ENCODE measurements at regions not wholly inside any gene's neighbourhood (a gene's known extent, or its start where the extent isn't known, plus 50 kb on each side); places are given as distances from the start of the nearest gene placed in this dataset.

DNA sequence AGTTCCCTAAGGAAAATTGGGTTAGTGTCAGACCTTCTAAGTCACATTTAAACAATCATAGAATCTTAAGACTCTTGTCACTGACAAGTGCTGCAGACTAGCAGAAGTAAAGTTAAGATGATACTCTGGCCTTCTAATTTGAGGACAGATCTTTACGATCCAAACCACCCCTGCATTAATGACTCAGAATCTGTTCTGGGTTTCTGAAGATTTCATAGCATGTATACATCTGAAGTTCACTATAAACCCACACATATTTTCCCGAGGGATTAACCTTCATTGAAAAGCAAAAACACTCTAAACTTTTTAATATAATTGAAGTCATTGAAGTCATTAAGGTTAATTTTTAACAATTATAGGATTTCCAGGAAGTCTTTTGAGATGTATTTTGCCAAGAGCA, 674.3 kb downstream of the IQCM start:
- TF ChIP-seq, protein P1, sequence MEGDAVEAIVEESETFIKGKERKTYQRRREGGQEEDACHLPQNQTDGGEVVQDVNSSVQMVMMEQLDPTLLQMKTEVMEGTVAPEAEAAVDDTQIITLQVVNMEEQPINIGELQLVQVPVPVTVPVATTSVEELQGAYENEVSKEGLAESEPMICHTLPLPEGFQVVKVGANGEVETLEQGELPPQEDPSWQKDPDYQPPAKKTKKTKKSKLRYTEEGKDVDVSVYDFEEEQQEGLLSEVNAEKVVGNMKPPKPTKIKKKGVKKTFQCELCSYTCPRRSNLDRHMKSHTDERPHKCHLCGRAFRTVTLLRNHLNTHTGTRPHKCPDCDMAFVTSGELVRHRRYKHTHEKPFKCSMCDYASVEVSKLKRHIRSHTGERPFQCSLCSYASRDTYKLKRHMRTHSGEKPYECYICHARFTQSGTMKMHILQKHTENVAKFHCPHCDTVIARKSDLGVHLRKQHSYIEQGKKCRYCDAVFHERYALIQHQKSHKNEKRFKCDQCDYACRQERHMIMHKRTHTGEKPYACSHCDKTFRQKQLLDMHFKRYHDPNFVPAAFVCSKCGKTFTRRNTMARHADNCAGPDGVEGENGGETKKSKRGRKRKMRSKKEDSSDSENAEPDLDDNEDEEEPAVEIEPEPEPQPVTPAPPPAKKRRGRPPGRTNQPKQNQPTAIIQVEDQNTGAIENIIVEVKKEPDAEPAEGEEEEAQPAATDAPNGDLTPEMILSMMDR (conservative IDR thresholded peaks at IDR 0.05; ENCODE audit: low read depth, low read length), result no peak
- DNase-seq (ENCODE audit: low read depth), result no peak
- no peak overlapping the region for H3K4me3 ChIP-seq (ENCODE audit: low read length)

DNA sequence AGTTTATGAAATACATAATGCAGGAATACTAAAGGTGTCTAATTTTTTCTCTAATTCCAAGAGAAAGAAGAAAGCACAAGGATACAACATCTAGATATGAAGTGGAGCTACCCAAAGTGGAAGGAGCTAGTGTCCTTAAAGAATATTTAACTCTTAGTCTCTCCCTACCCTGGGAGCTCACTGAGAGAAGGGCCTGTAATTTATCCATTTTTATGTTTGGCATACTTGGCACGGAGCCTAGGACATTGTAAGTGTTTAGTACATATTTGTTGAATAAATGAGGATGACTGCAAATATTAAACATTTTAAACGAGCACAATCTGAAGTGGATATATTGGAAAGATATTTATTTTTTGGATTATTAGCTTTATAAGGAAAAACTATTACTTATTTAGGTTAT, 674.8 kb downstream of the IQCM start:
- no peak overlapping the region for H3K4me3 ChIP-seq (ENCODE audit: low read length)
- TF ChIP-seq, protein P1 (conservative IDR thresholded peaks at IDR 0.05; ENCODE audit: low read depth, low read length), result no peak
- no peak for DNase-seq (ENCODE audit: low read depth)

DNA sequence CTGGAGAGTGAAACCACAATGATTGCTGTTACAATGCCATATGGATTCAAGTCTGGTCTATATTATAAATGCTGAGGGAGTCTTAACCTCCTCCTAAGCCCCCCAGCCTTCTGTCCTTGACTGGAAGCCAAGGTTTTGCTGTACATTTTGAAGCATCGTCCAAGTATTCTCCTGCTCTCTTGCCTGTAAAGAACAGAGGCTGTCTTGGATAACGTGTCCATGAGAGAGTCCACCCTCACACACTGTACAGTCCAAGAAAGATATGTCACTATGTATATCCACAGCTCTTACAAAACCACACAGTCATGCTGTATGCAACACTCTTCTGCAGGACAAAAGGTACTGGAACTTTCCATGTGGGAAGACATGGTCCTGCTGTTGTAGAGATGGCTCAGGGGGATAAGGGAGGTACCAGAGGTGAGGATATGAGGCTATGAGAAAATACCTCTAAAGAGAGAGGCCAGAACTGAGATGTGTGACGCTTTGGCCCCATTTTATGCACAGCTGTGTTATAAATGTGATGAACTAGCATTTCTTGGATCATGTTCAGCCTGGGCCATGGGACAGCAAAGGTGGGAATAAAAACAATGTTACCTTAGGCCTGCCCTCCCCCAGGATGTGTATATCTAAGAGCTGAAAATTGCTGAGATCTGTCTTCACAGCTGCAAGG, 678.6 kb downstream of the IQCM start:
- TF ChIP-seq, protein P1 (conservative IDR thresholded peaks at IDR 0.05; ENCODE audit: low read depth, low read length), result no peak
- H3K4me3 ChIP-seq (ENCODE audit: low read length), result no peak overlapping the region
- no peak for DNase-seq (ENCODE audit: low read depth)

DNA sequence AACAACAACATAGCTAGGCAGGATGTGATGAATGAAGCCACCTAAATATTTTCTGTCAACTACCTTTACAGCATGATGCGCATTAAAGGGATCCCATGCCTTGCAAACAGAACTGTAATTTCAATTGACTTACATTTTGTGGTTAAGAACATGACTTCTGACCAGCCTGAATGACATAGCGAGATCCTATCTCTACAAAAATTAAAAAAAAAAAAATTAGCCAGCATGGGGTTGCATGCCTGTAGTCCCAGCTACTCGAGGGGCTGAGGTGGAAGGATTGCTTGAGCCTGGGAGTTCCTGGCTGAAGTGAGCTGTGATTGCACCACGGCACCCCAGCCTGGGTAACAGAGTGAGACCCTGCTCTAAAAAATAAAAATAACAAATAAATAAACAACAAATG, 680.6 kb downstream of the IQCM start:
- no peak for DNase-seq (ENCODE audit: low read depth)
- H3K4me3 ChIP-seq (ENCODE audit: low read length), result no peak overlapping the region
- TF ChIP-seq, protein P1 (conservative IDR thresholded peaks at IDR 0.05; ENCODE audit: low read depth, low read length), result no peak

DNA sequence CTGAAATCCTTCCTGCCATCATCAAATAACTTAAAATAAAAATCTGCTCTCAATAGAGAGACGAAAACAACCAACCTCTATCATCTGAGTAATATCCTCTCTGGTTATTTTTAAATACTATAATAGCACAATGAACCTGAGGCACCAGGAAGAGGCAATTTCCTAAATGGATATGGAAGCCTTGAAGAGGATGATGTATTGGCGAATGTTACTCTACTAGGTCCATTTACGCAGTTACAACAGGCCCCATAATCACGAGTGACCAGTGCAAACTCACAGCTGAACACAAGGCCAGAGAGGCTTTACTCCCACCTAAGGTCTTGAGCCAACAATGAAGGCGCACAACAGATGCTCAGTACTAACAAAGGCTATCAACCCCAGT, 678.8 kb upstream of the NR3C2 start:
- DNase-seq (ENCODE audit: low read depth), result no peak
- H3K4me3 ChIP-seq (ENCODE audit: low read length), result no peak overlapping the region
- TF ChIP-seq, protein P1 (conservative IDR thresholded peaks at IDR 0.05; ENCODE audit: low read depth, low read length), result no peak

DNA sequence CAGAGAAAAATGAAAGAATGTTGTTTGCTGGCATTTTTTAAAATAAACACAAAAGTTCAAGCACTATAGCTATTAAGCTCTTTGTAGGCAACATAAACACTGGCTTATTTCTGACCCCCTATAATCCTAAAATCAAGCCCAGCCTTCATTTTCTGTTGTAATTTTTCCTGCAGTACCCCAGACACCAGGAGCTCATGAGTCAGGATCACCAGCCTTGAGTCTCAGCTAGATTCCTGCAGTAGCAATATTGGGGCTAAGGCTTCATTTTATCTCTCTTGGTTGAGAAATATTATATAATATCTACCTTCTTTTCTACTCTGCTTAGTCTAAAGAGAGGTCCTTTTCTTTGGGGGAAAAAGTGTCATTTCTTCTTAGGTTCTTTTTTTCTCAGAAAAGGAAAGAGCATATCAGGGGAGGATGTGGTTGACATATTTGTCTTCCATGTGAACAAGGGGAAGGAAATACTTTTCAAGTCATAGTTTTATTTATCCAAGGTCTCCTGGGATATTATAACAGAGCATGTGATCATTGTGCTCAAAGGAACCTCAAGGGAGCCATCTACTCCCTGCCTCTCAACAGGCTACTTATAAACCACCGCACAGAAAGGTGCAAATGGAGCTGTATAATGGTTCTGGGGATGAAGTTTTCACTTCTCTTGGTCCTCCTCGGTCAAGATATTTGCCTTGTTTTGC, 678.3 kb upstream of the NR3C2 start:
- no peak for DNase-seq (ENCODE audit: low read depth)
- TF ChIP-seq, protein P1 (conservative IDR thresholded peaks at IDR 0.05; ENCODE audit: low read depth, low read length), result no peak

DNA sequence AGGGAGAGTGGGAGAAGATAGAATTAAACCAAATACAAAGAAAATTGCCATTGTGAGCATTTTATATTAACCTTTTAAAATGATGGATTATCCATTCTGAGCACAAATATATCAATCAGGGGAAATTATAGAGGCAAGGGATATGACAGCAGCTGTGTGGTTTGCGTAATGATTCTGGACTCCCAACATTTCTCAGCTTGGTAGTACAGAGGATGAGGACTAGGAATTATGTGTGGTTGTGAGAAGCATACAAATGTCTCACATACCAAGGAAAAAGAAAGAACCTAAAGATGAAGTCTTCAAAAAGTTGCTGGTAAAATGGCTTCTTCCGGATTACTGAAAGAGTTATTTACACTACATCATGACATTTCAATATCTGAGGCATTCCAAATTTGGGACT, 674.6 kb upstream of the NR3C2 start:
- no peak overlapping the region for H3K4me3 ChIP-seq (ENCODE audit: low read length)
- DNase-seq (ENCODE audit: low read depth), result no peak
- TF ChIP-seq, protein P1 (conservative IDR thresholded peaks at IDR 0.05; ENCODE audit: low read depth, low read length), result no peak

More for the DNA sequence above, 678.3 kb upstream of the NR3C2 start:
- H3K4me3 ChIP-seq (ENCODE audit: low read length), result no peak overlapping the region
